SK-N-SH (cell line): ENCODE measurements at regions not wholly inside any gene's neighbourhood (a gene's known extent, or its start where the extent isn't known, plus 50 kb on each side); places are given as distances from the start of the nearest gene placed in this dataset.

Source experiments
- CTCF ChIP-seq: fragments of 200-600 bp; sonication (generic); IDR thresholded peaks from 2 replicates; pipeline ENCODE4 v1.6.1; 2017; ENCODE audit warnings: antibody characterized with exemption, mild to moderate bottlenecking, moderate library complexity
- EP300 ChIP-seq, 2 experiments: IDR thresholded peaks; 2 replicates each; pipeline versions ENCODE4 v1.4.0 to v1.6.1; 2012; ENCODE audit warnings: borderline replicate concordance in 1 of 2, low read depth in 1 of 2, low read length in 1 of 2
- EZH2phosphoT487 ChIP-seq: fragments of 200-600 bp; sonication (generic); IDR thresholded peaks from 2 replicates; pipeline ENCODE4 v1.6.1; 2017; ENCODE audit warnings: low read depth, mixed run types, mild to moderate bottlenecking, antibody characterized with exemption, moderate library complexity, borderline replicate concordance
- FOXM1 ChIP-seq: IDR thresholded peaks from 2 replicates; pipeline ENCODE4 v1.4.0; 2012; ENCODE audit warnings: low read depth, mild to moderate bottlenecking
- GABPA ChIP-seq: IDR thresholded peaks from 2 replicates; pipeline ENCODE4 v1.4.0; 2012; ENCODE audit warnings: low read depth, mild to moderate bottlenecking
- MAX ChIP-seq: IDR thresholded peaks from 2 replicates; pipeline ENCODE4 v1.4.0; 2012; ENCODE audit warnings: low read depth
- NRF1 ChIP-seq: IDR thresholded peaks from 2 replicates; pipeline ENCODE4 v1.6.1; 2012; ENCODE audit warnings: low read depth, mild to moderate bottlenecking, low read length
- POLR2AphosphoS5 ChIP-seq: IDR thresholded peaks from 2 replicates; pipeline ENCODE4 v1.6.1; 2012; ENCODE audit warnings: low read depth, low read length
- USF2 ChIP-seq: fragments of 150-350 bp; IDR thresholded peaks from 2 replicates; pipeline ENCODE4 v1.6.1; 2017; ENCODE audit warnings: antibody characterized with exemption, low read length, low read depth, borderline replicate concordance

- TF ChIP-seq GABPA (no peak), MAX (no peak), USF2 (no peak), EP300 (IDR thresholded peaks at IDR 0.05; ENCODE audit: borderline replicate concordance in 1 of 2, low read depth in 1 of 2, low read length in 1 of 2) (no peak), POLR2AphosphoS5 (no peak), CTCF (no peak), NRF1 (no peak), EZH2phosphoT487 (no peak), FOXM1 (no peak)
Observed at GRCh38 chr9:31639451-31639850, 745.0 kb upstream of the ACO1 start.
